ENCODE measurements at regions not wholly inside any gene's neighbourhood (a gene's known extent, or its start where the extent isn't known, plus 50 kb on each side); places are given as distances from the start of the nearest gene placed in this dataset.

- Histone ChIP-seq H3K27me3 (replicated peaks in 2 of 5; ENCODE audit: control insufficient read depth in 4 of 5, insufficient read depth in 5 of 5, low read length in 4 of 5) (no peaks in the 10 kb centered on the region), H3K4me1 (ENCODE audit: control extremely low read depth in 1 of 4, control insufficient read depth in 4 of 4, insufficient read depth in 4 of 4, low read length in 3 of 4) (no peaks in the 10 kb centered on the region), H3K27ac (ENCODE audit: insufficient read depth in 1 of 2, low read depth in 1 of 2, low read length in 2 of 2, poor library complexity in 1 of 2, severe bottlenecking in 2 of 2) (no peak overlapping the region), H3K36me3 (ENCODE audit: control insufficient read depth in 4 of 4, insufficient read depth in 4 of 4, low read length in 3 of 4) (no peaks in the 10 kb centered on the region), H3K4me3 (ENCODE audit: control insufficient read depth in 1 of 7, extremely low read depth in 1 of 7, insufficient read depth in 4 of 7, low read depth in 2 of 7, low read length in 6 of 7) (no peak overlapping the region), H3K9me3 (ENCODE audit: control extremely low read depth in 1 of 5, control insufficient read depth in 4 of 5, insufficient read depth in 2 of 5, low read depth in 1 of 5, low read length in 4 of 5) (no peaks in the 10 kb centered on the region)
- POLR2A ChIA-PET, result no interaction called here
- WGBS (ENCODE audit: insufficient coverage), result no CpG with 5 or more reads among the region's 1 CpG
- DNase-seq, result no peak
- CTCF ChIA-PET, result no interaction called here
Measured at GRCh38 chr5:51968756-51969155, 585.5 kb downstream of the ISL1 start.

GRCh38 chr5:51974834-51975233 is 591.6 kb downstream of the ISL1 start:
- DNase-seq, result no peak
- WGBS (ENCODE audit: insufficient coverage), result 91% methylated on average over 5 of the region's 6 CpGs
- ChIA-PET CTCF (no interaction called here), POLR2A (interaction anchor here (0.5 kb wide), 1 partner anchor 1175 kb away, joined by 3 read pairs; no protein-coding TSS in a partner anchor)
- Histone ChIP-seq H3K27ac (ENCODE audit: insufficient read depth in 1 of 2, low read depth in 1 of 2, low read length in 2 of 2, poor library complexity in 1 of 2, severe bottlenecking in 2 of 2) (no peak overlapping the region), H3K9me3 (ENCODE audit: control extremely low read depth in 1 of 5, control insufficient read depth in 4 of 5, insufficient read depth in 2 of 5, low read depth in 1 of 5, low read length in 4 of 5) (no peaks in the 10 kb centered on the region), H3K36me3 (ENCODE audit: control insufficient read depth in 4 of 4, insufficient read depth in 4 of 4, low read length in 3 of 4) (no peaks in the 10 kb centered on the region), H3K4me3 (ENCODE audit: control insufficient read depth in 1 of 7, extremely low read depth in 1 of 7, insufficient read depth in 4 of 7, low read depth in 2 of 7, low read length in 6 of 7) (no peak overlapping the region), H3K4me1 (ENCODE audit: control extremely low read depth in 1 of 4, control insufficient read depth in 4 of 4, insufficient read depth in 4 of 4, low read length in 3 of 4) (no peaks in the 10 kb centered on the region), H3K27me3 (replicated peaks in 2 of 5; ENCODE audit: control insufficient read depth in 4 of 5, insufficient read depth in 5 of 5, low read length in 4 of 5) (no peaks in the 10 kb centered on the region)

- Histone ChIP-seq H3K27me3 (replicated peaks in 2 of 5; ENCODE audit: control insufficient read depth in 4 of 5, insufficient read depth in 5 of 5, low read length in 4 of 5) (no peaks in the 10 kb centered on the region), H3K36me3 (ENCODE audit: control insufficient read depth in 4 of 4, insufficient read depth in 4 of 4, low read length in 3 of 4) (no peaks in the 10 kb centered on the region), H3K9me3 (ENCODE audit: control extremely low read depth in 1 of 5, control insufficient read depth in 4 of 5, insufficient read depth in 2 of 5, low read depth in 1 of 5, low read length in 4 of 5) (no peaks in the 10 kb centered on the region), H3K4me3 (ENCODE audit: control insufficient read depth in 1 of 7, extremely low read depth in 1 of 7, insufficient read depth in 4 of 7, low read depth in 2 of 7, low read length in 6 of 7) (no peak overlapping the region), H3K27ac (ENCODE audit: insufficient read depth in 1 of 2, low read depth in 1 of 2, low read length in 2 of 2, poor library complexity in 1 of 2, severe bottlenecking in 2 of 2) (no peak overlapping the region), H3K4me1 (ENCODE audit: control extremely low read depth in 1 of 4, control insufficient read depth in 4 of 4, insufficient read depth in 4 of 4, low read length in 3 of 4) (no peaks in the 10 kb centered on the region)
- ChIA-PET POLR2A (no interaction called here), CTCF (no interaction called here)
- DNase-seq, result no peak
- no CpG with 5 or more reads among the region's 1 CpG for WGBS (ENCODE audit: insufficient coverage)
Measured at GRCh38 chr5:51977014-51977413, 593.8 kb downstream of the ISL1 start.

GRCh38 chr5:51983161-51983560 is 599.9 kb downstream of the ISL1 start:
- POLR2A ChIA-PET, result no interaction called here
- CTCF ChIA-PET, result no interaction called here
- Histone ChIP-seq H3K4me1 (ENCODE audit: control extremely low read depth in 1 of 4, control insufficient read depth in 4 of 4, insufficient read depth in 4 of 4, low read length in 3 of 4) (no peaks in the 10 kb centered on the region), H3K27ac (ENCODE audit: insufficient read depth in 1 of 2, low read depth in 1 of 2, low read length in 2 of 2, poor library complexity in 1 of 2, severe bottlenecking in 2 of 2) (no peak overlapping the region), H3K9me3 (ENCODE audit: control extremely low read depth in 1 of 5, control insufficient read depth in 4 of 5, insufficient read depth in 2 of 5, low read depth in 1 of 5, low read length in 4 of 5) (no peaks in the 10 kb centered on the region), H3K36me3 (ENCODE audit: control insufficient read depth in 4 of 4, insufficient read depth in 4 of 4, low read length in 3 of 4) (no peaks in the 10 kb centered on the region), H3K27me3 (replicated peaks in 2 of 5; ENCODE audit: control insufficient read depth in 4 of 5, insufficient read depth in 5 of 5, low read length in 4 of 5) (no peaks in the 10 kb centered on the region), H3K4me3 (ENCODE audit: control insufficient read depth in 1 of 7, extremely low read depth in 1 of 7, insufficient read depth in 4 of 7, low read depth in 2 of 7, low read length in 6 of 7) (no peak overlapping the region)
- DNase-seq, result no peak

GRCh38 chr5:51986733-51987132 is 603.5 kb downstream of the ISL1 start:
- no peak for DNase-seq
- Histone ChIP-seq H3K9me3 (ENCODE audit: control extremely low read depth in 1 of 5, control insufficient read depth in 4 of 5, insufficient read depth in 2 of 5, low read depth in 1 of 5, low read length in 4 of 5) (no peaks in the 10 kb centered on the region), H3K27ac (ENCODE audit: insufficient read depth in 1 of 2, low read depth in 1 of 2, low read length in 2 of 2, poor library complexity in 1 of 2, severe bottlenecking in 2 of 2) (no peak overlapping the region), H3K27me3 (replicated peaks in 2 of 5; ENCODE audit: control insufficient read depth in 4 of 5, insufficient read depth in 5 of 5, low read length in 4 of 5) (no peaks in the 10 kb centered on the region), H3K4me1 (ENCODE audit: control extremely low read depth in 1 of 4, control insufficient read depth in 4 of 4, insufficient read depth in 4 of 4, low read length in 3 of 4) (no peaks in the 10 kb centered on the region), H3K4me3 (ENCODE audit: control insufficient read depth in 1 of 7, extremely low read depth in 1 of 7, insufficient read depth in 4 of 7, low read depth in 2 of 7, low read length in 6 of 7) (no peak overlapping the region), H3K36me3 (ENCODE audit: control insufficient read depth in 4 of 4, insufficient read depth in 4 of 4, low read length in 3 of 4) (no peaks in the 10 kb centered on the region)
- ChIA-PET POLR2A (no interaction called here), CTCF (no interaction called here)
- 93% methylated on average over 2 of the region's 3 CpGs for WGBS (ENCODE audit: insufficient coverage)

- no peaks in the 10 kb centered on the region for H3K9me3 ChIP-seq (ENCODE audit: control extremely low read depth in 1 of 5, control insufficient read depth in 4 of 5, insufficient read depth in 2 of 5, low read depth in 1 of 5, low read length in 4 of 5)
- POLR2A ChIA-PET, result no interaction called here
- no peaks in the 10 kb centered on the region for H3K36me3 ChIP-seq (ENCODE audit: control insufficient read depth in 4 of 4, insufficient read depth in 4 of 4, low read length in 3 of 4)
- no peaks in the 10 kb centered on the region for H3K4me1 ChIP-seq (ENCODE audit: control extremely low read depth in 1 of 4, control insufficient read depth in 4 of 4, insufficient read depth in 4 of 4, low read length in 3 of 4)
- H3K27me3 ChIP-seq (replicated peaks in 2 of 5; ENCODE audit: control insufficient read depth in 4 of 5, insufficient read depth in 5 of 5, low read length in 4 of 5), result no peaks in the 10 kb centered on the region
- no peak overlapping the region for H3K27ac ChIP-seq (ENCODE audit: insufficient read depth in 1 of 2, low read depth in 1 of 2, low read length in 2 of 2, poor library complexity in 1 of 2, severe bottlenecking in 2 of 2)
- H3K4me3 ChIP-seq (ENCODE audit: control insufficient read depth in 1 of 7, extremely low read depth in 1 of 7, insufficient read depth in 4 of 7, low read depth in 2 of 7, low read length in 6 of 7), result no peak overlapping the region
- DNase-seq, result no peak
- CTCF ChIA-PET, result interaction anchor here (0.9 kb wide), 1 partner anchor 20 kb away, joined by 3 read pairs; no protein-coding TSS in a partner anchor
Measured at GRCh38 chr5:51987239-51987638, 604.0 kb downstream of the ISL1 start.

- Histone ChIP-seq H3K9me3 (ENCODE audit: control extremely low read depth in 1 of 5, control insufficient read depth in 4 of 5, insufficient read depth in 2 of 5, low read depth in 1 of 5, low read length in 4 of 5) (no peaks in the 10 kb centered on the region), H3K4me1 (ENCODE audit: control extremely low read depth in 1 of 4, control insufficient read depth in 4 of 4, insufficient read depth in 4 of 4, low read length in 3 of 4) (no peaks in the 10 kb centered on the region), H3K27me3 (replicated peaks in 2 of 5; ENCODE audit: control insufficient read depth in 4 of 5, insufficient read depth in 5 of 5, low read length in 4 of 5) (no peaks in the 10 kb centered on the region), H3K36me3 (ENCODE audit: control insufficient read depth in 4 of 4, insufficient read depth in 4 of 4, low read length in 3 of 4) (no peaks in the 10 kb centered on the region), H3K27ac (ENCODE audit: insufficient read depth in 1 of 2, low read depth in 1 of 2, low read length in 2 of 2, poor library complexity in 1 of 2, severe bottlenecking in 2 of 2) (no peak overlapping the region), H3K4me3 (ENCODE audit: control insufficient read depth in 1 of 7, extremely low read depth in 1 of 7, insufficient read depth in 4 of 7, low read depth in 2 of 7, low read length in 6 of 7) (no peak overlapping the region)
- POLR2A ChIA-PET, result no interaction called here
- no peak for DNase-seq
- CTCF ChIA-PET, result interaction anchor here (0.9 kb wide), 1 partner anchor 20 kb away, joined by 3 read pairs; no protein-coding TSS in a partner anchor
- WGBS (ENCODE audit: insufficient coverage), result 67% methylated on average over 1 of the region's 2 CpGs
Measured at GRCh38 chr5:51987669-51988209, 604.5 kb downstream of the ISL1 start.
